ENCODE measurements at regions not wholly inside any gene's neighbourhood (a gene's known extent, or its start where the extent isn't known, plus 50 kb on each side); places are given as distances from the start of the nearest gene placed in this dataset.

DNA sequence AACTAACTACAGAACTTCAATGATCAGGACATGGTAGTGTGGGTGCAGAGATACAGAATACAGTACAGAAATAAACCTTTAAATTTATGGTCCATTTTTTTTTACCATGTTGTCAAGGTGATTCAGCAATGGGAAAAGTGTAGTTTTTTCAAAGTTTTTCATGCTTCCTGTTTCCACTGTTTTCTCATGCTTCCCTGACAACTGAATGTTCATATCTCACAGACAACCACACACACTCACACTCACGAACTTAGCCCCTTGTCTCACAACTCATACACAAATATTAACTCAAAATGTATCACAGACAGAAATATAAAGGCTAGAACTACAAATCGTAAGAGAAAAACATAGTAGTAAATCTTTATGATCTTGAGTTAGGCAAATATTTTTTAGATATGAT, 232.6 kb upstream of the CDYL start:
- TF ChIP-seq, protein P1, sequence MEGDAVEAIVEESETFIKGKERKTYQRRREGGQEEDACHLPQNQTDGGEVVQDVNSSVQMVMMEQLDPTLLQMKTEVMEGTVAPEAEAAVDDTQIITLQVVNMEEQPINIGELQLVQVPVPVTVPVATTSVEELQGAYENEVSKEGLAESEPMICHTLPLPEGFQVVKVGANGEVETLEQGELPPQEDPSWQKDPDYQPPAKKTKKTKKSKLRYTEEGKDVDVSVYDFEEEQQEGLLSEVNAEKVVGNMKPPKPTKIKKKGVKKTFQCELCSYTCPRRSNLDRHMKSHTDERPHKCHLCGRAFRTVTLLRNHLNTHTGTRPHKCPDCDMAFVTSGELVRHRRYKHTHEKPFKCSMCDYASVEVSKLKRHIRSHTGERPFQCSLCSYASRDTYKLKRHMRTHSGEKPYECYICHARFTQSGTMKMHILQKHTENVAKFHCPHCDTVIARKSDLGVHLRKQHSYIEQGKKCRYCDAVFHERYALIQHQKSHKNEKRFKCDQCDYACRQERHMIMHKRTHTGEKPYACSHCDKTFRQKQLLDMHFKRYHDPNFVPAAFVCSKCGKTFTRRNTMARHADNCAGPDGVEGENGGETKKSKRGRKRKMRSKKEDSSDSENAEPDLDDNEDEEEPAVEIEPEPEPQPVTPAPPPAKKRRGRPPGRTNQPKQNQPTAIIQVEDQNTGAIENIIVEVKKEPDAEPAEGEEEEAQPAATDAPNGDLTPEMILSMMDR (IDR thresholded peaks at IDR 0.05 in 8 of 11, conservative IDR thresholded peaks at IDR 0.05 in 3 of 11) = no peak
- TF ChIP-seq POLR2A (IDR thresholded peaks at IDR 0.05) = no peak
- TF ChIP-seq POLR2AphosphoS5 (IDR thresholded peaks at IDR 0.05) = no peak

Data from spleen (tissue), 7 donors.